K562 (cell line): ENCODE measurements at regions not wholly inside any gene's neighbourhood (a gene's known extent, or its start where the extent isn't known, plus 50 kb on each side); places are given as distances from the start of the nearest gene placed in this dataset.

ENCODE experiments used
- ADNP ChIP-seq: fragments of 200-800 bp; sonication (Bioruptor generic); IDR thresholded peaks from 2 replicates; pipeline ENCODE4 v1.6.1; 2016; ENCODE audit warnings: missing genetic modification characterization, missing compliant biosample characterization
- ATF2 ChIP-seq: sonication (generic); formaldehyde crosslinking; IDR thresholded peaks from 2 replicates; pipeline ENCODE4 v1.8.1; 2022; ENCODE audit warnings: missing genetic modification reagents
- DDX20 ChIP-seq: fragments of 450-650 bp; IDR thresholded peaks from 2 replicates; pipeline ENCODE4 v1.6.1; 2016; ENCODE audit warnings: missing genetic modification characterization, low read depth, mild to moderate bottlenecking, missing compliant biosample characterization, moderate library complexity
- EZH2 ChIP-seq: IDR thresholded peaks from 2 replicates; pipeline ENCODE4 v1.6.1; 2012; ENCODE audit warnings: low read depth, mild to moderate bottlenecking, inconsistent platforms, low read length, borderline replicate concordance
- HNRNPUL1 ChIP-seq: fragments of 200-400 bp; formaldehyde crosslinking; IDR thresholded peaks from 2 replicates; pipeline ENCODE4 v1.6.1; 2017; ENCODE audit warnings: low read length
- MEF2D ChIP-seq: conservative IDR thresholded peaks from 2 replicates; pipeline ENCODE4 v1.6.1; 2016; ENCODE audit warnings: low read depth, missing genetic modification characterization, missing compliant biosample characterization
- POLR2AphosphoS5 ChIP-seq: IDR thresholded peaks from 2 replicates; pipeline ENCODE4 v1.6.1; 2011; ENCODE audit warnings: mild to moderate bottlenecking, low read depth, low read length, moderate library complexity; ENCODE audit not compliant: control insufficient read depth, insufficient read depth
- TBP ChIP-seq: optimal IDR thresholded peaks from 2 replicates; pipeline ENCODE3; 2011; ENCODE audit warnings: low read depth, low read length, improper control_type of control experiment
- TCF7 ChIP-seq: sonication (generic); IDR thresholded peaks from 2 replicates; pipeline ENCODE4 v1.6.1; 2016; ENCODE audit warnings: antibody characterized with exemption, borderline replicate concordance
- TF ChIP-seq, protein P1 (sequence below): sonication (generic); formaldehyde crosslinking; IDR thresholded peaks from 2 replicates; pipeline ENCODE4 v1.8.0; 2022; ENCODE audit warnings: mild to moderate bottlenecking, missing genetic modification reagents, borderline replicate concordance

GRCh38 chr1:172723251-172723650, 64.3 kb downstream of the FASLG start:
- TF ChIP-seq EZH2 (no peak), HNRNPUL1 (no peak), DDX20 (tag) (no peak), TCF7 (no peak), POLR2AphosphoS5 (no peak), TBP (no peak), ADNP (tag) (no peak), ATF2 (CRISPR knock-in tag) (no peak), MEF2D (tag) (no peak)
- TF ChIP-seq, protein P1, sequence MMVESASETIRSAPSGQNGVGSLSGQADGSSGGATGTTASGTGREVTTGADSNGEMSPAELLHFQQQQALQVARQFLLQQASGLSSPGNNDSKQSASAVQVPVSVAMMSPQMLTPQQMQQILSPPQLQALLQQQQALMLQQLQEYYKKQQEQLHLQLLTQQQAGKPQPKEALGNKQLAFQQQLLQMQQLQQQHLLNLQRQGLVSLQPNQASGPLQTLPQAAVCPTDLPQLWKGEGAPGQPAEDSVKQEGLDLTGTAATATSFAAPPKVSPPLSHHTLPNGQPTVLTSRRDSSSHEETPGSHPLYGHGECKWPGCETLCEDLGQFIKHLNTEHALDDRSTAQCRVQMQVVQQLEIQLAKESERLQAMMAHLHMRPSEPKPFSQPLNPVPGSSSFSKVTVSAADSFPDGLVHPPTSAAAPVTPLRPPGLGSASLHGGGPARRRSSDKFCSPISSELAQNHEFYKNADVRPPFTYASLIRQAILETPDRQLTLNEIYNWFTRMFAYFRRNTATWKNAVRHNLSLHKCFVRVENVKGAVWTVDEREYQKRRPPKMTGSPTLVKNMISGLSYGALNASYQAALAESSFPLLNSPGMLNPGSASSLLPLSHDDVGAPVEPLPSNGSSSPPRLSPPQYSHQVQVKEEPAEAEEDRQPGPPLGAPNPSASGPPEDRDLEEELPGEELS (CRISPR knock-in tag): no peak
